A172 (cell line): ENCODE measurements at regions not wholly inside any gene's neighbourhood (a gene's known extent, or its start where the extent isn't known, plus 50 kb on each side); places are given as distances from the start of the nearest gene placed in this dataset.

ENCODE experiments used
- DNase-seq: peaks from one replicate; pipeline ENCODE4 v3.0.0-alpha.2; 2015; ENCODE audit warnings: low spot score

DNA sequence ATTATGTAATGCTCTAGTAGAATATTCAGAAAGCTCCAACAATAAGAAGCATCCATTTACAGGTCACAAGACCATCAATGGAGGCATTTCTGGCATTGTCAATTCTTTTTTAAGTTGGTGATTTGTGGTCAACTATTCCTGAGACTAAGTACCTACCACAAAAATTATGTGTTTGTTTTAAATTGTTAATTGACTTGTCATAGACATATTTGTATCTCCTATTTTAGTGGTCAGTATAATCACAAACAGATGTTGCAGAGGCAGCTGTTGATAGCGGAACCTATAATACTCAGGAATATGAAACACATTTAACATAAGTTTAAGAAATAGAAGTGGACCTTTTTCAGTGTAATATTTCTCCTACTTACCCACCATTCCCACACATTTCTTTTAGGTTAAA lies 430.1 kb downstream of the CCDC85A start:
- no peak for DNase-seq

- DNase-seq: no peak
These were observed 432.0 kb downstream of the CCDC85A start for GRCh38 chr2:56615760-56616159.

DNA sequence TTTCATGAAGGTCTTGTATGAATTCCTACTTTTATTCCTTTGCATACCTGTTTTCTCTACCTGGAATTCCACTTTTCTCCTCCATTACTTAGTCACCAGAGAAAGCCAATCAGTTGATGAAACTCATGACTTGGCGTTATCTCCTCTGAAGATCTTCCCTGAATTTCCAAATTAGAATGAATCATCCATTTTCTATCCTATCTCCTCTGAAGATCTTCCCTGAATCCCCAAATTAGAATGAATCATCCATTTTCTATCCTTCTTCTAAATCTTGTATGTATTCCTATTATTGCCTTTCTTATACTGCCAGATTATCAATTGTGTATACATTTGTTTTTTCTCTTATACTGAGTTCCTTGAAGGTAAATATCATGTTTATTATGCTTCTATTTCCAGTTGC lies 440.4 kb downstream of the CCDC85A start:
- DNase-seq: no peak

- no peak for DNase-seq
These were observed 443.1 kb downstream of the CCDC85A start for GRCh38 chr2:56626927-56627326.

DNA sequence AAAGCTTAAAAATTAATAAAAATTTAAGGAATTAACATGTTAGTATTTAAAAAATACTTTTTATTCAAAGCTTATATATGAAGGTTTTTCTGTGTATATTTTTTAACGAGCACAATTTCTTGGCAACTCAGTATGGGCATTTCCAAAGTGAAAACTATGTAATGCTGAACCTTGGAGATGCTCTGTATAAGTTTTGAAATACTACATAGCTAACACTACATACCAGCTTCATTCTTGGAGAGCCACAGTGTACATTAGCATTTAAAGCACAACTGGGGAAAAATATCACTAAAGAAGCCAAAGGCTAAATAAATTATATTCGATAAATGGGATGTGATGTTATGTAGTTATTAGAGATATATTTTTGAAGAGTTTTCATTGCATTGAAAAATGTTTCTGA lies 446.5 kb downstream of the CCDC85A start:
- no peak for DNase-seq

GRCh38 chr2:56647997-56648396 lies 464.2 kb downstream of the CCDC85A start:
- DNase-seq: no peak

DNA sequence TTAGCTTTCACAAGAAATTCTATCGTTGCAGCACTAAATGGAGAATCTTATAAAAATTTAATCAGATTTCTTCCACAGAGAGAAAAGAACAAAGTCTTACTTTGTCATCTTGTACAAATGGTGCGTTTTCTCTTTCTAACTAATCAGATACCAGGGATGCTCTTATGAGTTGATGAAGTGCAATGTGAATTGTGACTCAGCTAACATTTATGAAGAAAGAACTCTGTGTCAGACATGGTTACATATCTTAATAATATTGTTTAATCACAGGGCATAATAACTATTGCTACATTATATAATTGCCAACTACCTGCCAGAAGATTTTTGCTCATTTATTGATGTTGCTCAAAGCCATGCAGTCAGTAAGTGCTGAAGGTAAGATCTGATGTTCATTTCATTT lies 465.0 kb downstream of the CCDC85A start:
- DNase-seq: no peak

- DNase-seq: no peak
These were observed 471.1 kb downstream of the CCDC85A start for GRCh38 chr2:56654936-56655335.

DNA sequence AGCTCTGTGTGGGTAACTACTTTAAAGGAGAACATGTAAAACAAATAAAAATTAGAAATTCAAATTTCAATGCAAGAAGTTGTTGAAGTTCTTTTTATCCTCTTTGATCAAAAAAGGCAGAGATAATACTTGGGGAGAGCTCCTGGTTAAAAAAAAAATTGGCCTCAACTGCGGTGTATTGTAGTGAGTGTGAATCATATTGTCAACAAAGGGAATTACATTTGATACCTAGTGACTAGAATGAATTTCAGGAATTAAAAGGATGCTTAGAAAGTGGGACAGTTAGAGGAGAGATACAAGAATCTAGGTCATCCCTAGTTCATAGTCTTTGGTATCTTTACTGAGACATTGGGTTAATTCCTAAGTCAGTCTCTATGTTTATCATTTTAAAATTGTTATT lies 473.0 kb downstream of the CCDC85A start:
- DNase-seq: no peak

DNA sequence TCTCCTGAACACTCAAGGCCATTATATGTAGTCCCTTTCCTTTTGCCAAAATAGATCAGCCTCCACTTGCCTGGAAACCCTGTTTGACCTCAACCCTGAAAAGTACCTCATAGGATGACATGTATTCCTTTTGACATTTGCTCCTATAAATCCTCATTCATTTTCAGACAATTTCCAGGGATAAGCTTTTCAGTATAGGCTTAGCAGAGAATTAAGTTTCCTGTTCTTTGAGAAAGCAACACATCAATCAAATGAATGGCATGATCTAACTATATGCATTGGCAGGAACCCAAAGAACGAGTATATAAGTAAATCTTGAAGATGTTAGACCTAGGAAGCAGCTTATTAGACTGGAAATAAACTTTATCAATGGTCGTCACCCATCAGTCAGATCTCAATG lies 483.0 kb downstream of the CCDC85A start:
- DNase-seq: no peak

DNA sequence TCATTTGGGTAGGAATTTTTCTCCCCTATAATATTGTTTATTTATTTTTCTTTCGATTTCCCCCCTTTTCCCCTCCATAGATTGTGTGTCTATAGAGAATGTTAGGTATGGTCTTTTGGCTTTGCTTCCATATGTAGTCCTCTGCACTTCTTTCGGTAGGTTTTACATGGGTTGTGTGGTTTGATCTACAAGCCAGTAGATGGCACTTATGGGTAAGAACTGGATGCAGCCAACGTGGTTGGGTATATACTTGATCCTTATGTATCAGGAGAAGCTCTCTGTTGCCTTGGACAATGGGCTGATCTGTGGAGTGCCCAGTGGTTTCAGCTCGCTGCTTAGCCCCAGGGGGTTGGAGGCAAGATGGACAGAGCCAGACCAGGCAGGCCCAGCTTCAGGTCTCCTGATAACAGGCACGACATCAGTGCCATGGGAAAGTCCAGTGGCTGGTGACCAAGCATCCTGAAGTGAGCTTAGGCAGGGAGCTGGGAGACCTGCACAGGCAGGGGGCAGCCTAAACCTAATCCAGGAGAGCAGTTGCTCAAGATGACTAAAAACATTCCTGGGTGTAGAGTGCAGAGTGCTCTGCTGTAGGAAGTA lies 488.3 kb downstream of the CCDC85A start:
- no peak for DNase-seq

- DNase-seq: no peak
These were observed 490.3 kb downstream of the CCDC85A start for GRCh38 chr2:56674084-56674483.

DNA sequence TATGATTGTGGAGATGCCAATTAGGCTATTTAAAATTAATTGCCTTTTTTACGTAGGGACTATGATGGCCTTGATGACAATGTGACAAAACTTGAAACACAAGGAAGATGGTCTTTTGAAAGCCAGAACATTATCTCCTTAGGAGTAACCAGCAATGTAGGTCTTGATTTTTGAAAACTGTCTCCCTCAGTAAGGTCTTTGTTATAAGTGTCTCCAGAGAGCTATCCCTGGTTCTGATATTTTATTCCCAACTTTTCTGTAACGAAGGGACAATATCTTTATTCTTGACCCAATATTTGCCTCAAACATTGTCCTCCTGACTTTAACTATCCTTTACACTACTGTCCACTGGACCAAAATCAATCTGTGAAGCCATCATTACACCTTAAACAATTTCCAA lies 493.2 kb downstream of the CCDC85A start:
- no peak for DNase-seq

DNA sequence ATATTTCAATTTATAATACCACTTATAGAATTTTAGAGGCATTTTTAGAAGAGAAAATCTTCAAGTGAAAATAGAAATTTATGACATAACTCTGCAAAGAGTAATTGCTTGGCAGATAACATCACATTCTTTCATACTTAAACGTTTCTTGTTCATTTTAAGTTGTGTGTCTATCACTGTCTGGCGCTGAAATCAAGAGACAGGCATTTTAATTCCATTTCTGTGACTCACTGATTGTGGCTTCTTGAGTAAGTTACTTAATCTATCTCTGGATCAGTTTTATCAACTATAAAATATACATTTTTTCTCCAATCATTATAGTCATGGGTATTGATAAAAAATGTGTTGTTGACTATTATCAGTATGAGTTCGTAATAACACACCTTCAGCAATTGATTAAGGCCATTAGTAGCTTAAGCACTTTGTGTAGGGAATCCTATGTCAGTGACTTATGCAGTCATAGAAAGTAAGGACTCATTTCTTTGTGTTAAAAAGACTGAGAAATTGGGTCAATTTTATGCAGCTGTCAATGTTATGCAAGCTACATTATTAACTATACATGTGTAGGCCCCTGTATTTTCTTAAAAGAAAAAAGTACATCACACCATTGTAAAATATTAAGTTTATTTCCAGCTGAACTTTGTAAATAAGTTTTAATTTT lies 497.3 kb downstream of the CCDC85A start:
- DNase-seq: peak; percentile 76

DNA sequence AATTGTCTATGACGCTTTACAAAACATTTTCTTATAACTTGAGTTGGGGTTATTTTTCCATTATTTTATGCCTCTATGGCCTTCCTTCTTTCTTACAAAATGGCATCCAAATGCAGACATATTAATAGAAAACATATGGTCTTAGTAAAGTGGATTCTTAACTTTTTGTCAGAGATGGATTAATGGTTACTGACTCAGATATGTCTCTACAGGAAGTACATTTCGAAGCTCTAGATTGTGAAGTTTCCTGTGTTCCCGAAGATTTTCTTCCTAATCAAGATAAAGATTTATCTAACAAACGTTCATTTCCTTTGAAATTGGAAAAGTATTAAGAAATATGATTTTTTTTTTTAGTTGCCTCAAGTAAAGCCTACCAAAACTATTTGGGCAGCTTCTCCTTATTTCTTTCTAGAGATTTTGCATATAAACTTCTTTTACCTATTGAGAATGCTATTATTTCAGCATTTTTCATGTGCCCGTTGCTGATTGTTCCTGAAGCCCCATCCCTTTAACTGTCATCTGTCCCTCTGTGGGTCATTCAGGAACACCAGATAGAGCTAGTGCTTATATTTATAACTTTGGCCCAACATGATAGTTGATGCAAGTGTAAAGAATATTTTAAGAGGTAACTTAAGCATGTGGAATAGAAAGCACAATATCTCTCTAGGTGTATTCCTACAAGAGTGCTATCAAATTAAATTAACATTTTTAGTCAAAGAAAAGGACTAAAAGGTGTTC lies 498.0 kb downstream of the CCDC85A start:
- peak; percentile 73 for DNase-seq

- peak; percentile 28 for DNase-seq
These were observed 498.6 kb downstream of the CCDC85A start for GRCh38 chr2:56682397-56682760.

DNA sequence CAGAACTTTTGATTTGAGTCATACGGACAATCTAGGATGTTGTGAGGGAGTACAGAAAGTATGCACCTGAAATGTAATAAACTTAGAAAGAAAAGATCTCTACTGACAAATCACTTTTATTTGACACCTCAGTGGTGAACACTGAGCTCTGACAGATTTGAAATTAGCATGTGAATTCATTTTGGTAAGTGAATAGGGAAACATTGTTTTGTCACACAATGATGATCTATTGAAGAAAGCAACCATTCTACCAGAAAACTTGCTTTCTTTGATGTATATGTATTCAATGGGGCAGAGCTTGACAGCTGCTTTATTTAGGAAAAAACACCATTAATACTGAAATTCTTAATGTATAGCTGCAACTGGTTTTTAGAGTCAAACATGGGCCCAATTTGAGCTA lies 500.5 kb downstream of the CCDC85A start:
- DNase-seq: no peak

GRCh38 chr2:56685205-56685604 lies 501.4 kb downstream of the CCDC85A start:
- no peak for DNase-seq

DNA sequence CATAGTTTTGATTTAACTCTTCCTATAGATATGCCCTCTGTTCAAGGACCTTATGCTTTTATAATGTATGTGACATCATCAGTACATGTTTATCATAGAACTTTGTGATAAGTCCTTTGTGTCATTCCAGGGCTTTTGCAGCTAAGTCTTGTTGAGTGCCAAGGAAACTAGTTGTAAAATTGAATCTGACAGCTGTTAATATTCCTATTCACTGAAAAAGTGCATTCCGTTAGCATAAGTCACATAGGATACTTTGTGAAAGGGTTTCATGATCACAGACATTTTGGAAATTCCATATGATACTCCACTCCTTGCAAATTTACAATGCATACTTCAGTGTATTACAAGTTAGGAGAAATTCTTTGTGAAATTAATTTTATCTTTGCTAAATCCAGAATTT lies 503.4 kb downstream of the CCDC85A start:
- DNase-seq: no peak

DNA sequence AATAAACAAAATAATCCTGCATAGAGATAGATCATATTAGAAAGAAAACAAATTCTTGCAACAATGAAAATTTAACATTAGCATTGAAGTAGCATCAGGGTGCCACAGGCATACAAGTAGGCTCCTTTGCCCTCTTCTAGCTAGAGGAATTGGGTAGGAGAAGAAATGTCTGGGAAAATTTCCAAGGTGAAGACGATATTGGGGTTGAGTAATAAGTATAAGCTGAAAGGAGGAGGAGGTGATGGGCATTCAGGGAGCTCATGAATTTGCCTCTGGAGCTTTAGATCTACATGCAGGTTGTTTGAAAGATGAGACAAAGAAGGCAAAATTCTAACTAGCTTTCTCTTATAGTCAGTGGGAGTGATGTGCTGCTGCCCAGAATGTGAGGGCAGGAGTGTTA lies 504.9 kb downstream of the CCDC85A start:
- DNase-seq: no peak

- DNase-seq: no peak
These were observed 509.7 kb downstream of the CCDC85A start for GRCh38 chr2:56693501-56693900.

DNA sequence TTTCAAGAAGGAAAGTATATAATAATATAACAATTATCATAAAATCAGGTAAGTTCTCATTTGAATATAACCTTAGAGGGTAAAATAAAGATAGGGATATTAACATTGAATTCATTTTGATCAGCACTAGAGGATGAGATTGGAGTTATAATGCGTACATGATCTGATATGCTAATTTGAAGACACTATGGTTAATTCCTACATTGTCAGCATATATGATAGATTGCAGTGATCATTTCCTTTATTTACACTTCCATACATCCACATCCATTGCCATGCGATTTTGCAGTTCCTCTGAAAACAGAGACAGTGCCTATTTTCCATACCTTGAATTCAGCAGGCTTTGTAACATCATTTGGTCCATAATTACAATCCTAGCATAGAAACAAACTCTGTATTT lies 519.2 kb downstream of the CCDC85A start:
- DNase-seq: no peak

- DNase-seq: no peak
These were observed 521.9 kb downstream of the CCDC85A start for GRCh38 chr2:56705713-56706112.
